H1 (cell line): ENCODE measurements at regions not wholly inside any gene's neighbourhood (a gene's known extent, or its start where the extent isn't known, plus 50 kb on each side); places are given as distances from the start of the nearest gene placed in this dataset.

Experiments
- CTCF ChIA-PET: fragments of 300-600 bp; sonication (Branson Sonifier 250); formaldehyde crosslinking; loops from one replicate; lab custom pipeline; 2021; ENCODE audit not compliant: partially characterized antibody; lab: Charles Lee
- POLR2A ChIA-PET: fragments of 300-600 bp; sonication (Branson Sonifier 250); formaldehyde crosslinking; loops from one replicate; lab custom pipeline; 2021; ENCODE audit warnings: inconsistent platforms; ENCODE audit not compliant: partially characterized antibody; lab: Charles Lee
- DNase-seq, 2 experiments: peaks; one replicate each; pipeline versions ENCODE4 v3.0.0 to v3.0.0-alpha.2; 2010 to 2022; ENCODE audit warnings: low spot score in 2 of 2, low read depth in 1 of 2, mixed read lengths in 1 of 2
- FAIRE-seq: peaks from 2 replicates; lab custom pipeline; 2011; peaks lifted over from hg19 to GRCh38; lab: Jason Lieb, UNC
- H2AFZ ChIP-seq: 2 replicates; pipeline ENCODE4 v1.8.1; 2012; ENCODE audit warnings: low read length, inconsistent platforms
- H2AK5ac ChIP-seq: 2 replicates; pipeline ENCODE4 v1.6.1; 2013; ENCODE audit warnings: low read depth, low read length
- H2BK120ac ChIP-seq: replicated peaks from 2 replicates; pipeline ENCODE3; 2013; ENCODE audit warnings: low read depth, low read length, inconsistent platforms
- H2BK12ac ChIP-seq: 2 replicates; pipeline ENCODE4 v1.6.1; 2013; ENCODE audit warnings: low read depth, low read length
- H2BK15ac ChIP-seq: 2 replicates; pipeline ENCODE4 v1.6.1; 2013; ENCODE audit warnings: low read length
- H2BK20ac ChIP-seq: 2 replicates; pipeline ENCODE4 v1.6.1; 2013; ENCODE audit warnings: low read length
- H2BK5ac ChIP-seq: 2 replicates; pipeline ENCODE4 v1.6.1; 2013; ENCODE audit warnings: low read depth, low read length
- H3K14ac ChIP-seq: 2 replicates; pipeline ENCODE4 v1.6.1; 2013; ENCODE audit warnings: inconsistent platforms; ENCODE audit not compliant: insufficient read length
- H3K18ac ChIP-seq: 2 replicates; pipeline ENCODE4 v1.6.1; 2013; ENCODE audit warnings: low read length; ENCODE audit errors: extremely low read depth
- H3K23ac ChIP-seq: 2 replicates; pipeline ENCODE4 v1.6.1; 2013; ENCODE audit warnings: inconsistent platforms; ENCODE audit not compliant: insufficient read length
- H3K23me2 ChIP-seq: 2 replicates; pipeline ENCODE4 v1.6.1; 2013; ENCODE audit warnings: low read depth, low read length
- H3K27ac ChIP-seq: 2 replicates; pipeline ENCODE4 v1.6.1; 2011; ENCODE audit warnings: low read depth, low read length, inconsistent platforms
- H3K27me3 ChIP-seq, 4 experiments: replicated peaks in 1 of 4; 1 replicate in 1 of 4; 2 replicates in 3 of 4; pipeline versions ENCODE4 v1.6.1 to v1.8.1; 2011 to 2013; ENCODE audit warnings: low read length in 3 of 4, mild to moderate bottlenecking in 3 of 4, inconsistent platforms in 2 of 4, mixed read lengths in 2 of 4, moderate library complexity in 1 of 4; ENCODE audit not compliant: control insufficient read depth in 3 of 4, insufficient read depth in 3 of 4; ENCODE audit errors: extremely low read depth in 1 of 4
- H3K36me3 ChIP-seq, 4 experiments: 2 replicates each; pipeline versions ENCODE4 v1.6.1 to v1.8.1; 2011 to 2013; ENCODE audit warnings: mild to moderate bottlenecking in 4 of 4, low read length in 3 of 4, moderate library complexity in 2 of 4, control low read depth in 1 of 4, inconsistent platforms in 1 of 4; ENCODE audit not compliant: insufficient read depth in 4 of 4, control insufficient read depth in 2 of 4
- H3K4ac ChIP-seq: replicated peaks from 2 replicates; pipeline ENCODE3; 2013; ENCODE audit warnings: low read length, low read depth, mixed read lengths, inconsistent platforms; ENCODE audit not compliant: insufficient read length
- H3K4me1 ChIP-seq, 4 experiments: replicated peaks in 1 of 4; 1 replicate in 1 of 4; 2 replicates in 3 of 4; pipeline versions ENCODE4 v1.6.1 to v1.8.1; 2011 to 2013; ENCODE audit warnings: low read length in 3 of 4, inconsistent platforms in 2 of 4, mixed read lengths in 1 of 4; ENCODE audit not compliant: insufficient read depth in 4 of 4, control insufficient read depth in 3 of 4
- H3K4me2 ChIP-seq, 2 experiments: 2 replicates each; pipeline versions ENCODE4 v1.6.1 to v1.8.1; 2011 to 2013; ENCODE audit warnings: low read depth in 2 of 2, low read length in 2 of 2, control low read depth in 1 of 2, inconsistent platforms in 1 of 2, mild to moderate bottlenecking in 1 of 2; ENCODE audit not compliant: insufficient read depth in 1 of 2
- H3K4me3 ChIP-seq, 4 experiments: fragments of 200-600, 300-600 bp in 1 of 4; sonication (generic), shearing (Covaris generic), sonication (Bioruptor Twin) in 1 of 4; 2 replicates each; pipeline versions ENCODE4 v1.5.1 to v1.8.1; 2011 to 2016; ENCODE audit warnings: low read length in 4 of 4, low read depth in 3 of 4, control low read depth in 2 of 4, inconsistent platforms in 2 of 4, mild to moderate bottlenecking in 2 of 4, mixed read lengths in 1 of 4, moderate library complexity in 1 of 4; ENCODE audit not compliant: insufficient read depth in 2 of 4; ENCODE audit errors: extremely low read depth in 1 of 4
- H3K56ac ChIP-seq: replicated peaks from 2 replicates; pipeline ENCODE3; 2013; ENCODE audit warnings: low read depth, mild to moderate bottlenecking, mixed read lengths, low read length, inconsistent platforms; ENCODE audit not compliant: insufficient read length
- H3K79me1 ChIP-seq: 2 replicates; pipeline ENCODE4 v1.6.1; 2013; ENCODE audit warnings: low read depth, low read length, control low read depth
- H3K79me2 ChIP-seq, 2 experiments: 2 replicates each; pipeline versions ENCODE4 v1.6.1 to v1.8.1; 2012 to 2013; ENCODE audit warnings: low read length in 2 of 2, mild to moderate bottlenecking in 2 of 2, inconsistent platforms in 1 of 2; ENCODE audit not compliant: insufficient read depth in 2 of 2, control insufficient read depth in 1 of 2
- H3K9ac ChIP-seq, 4 experiments: replicated peaks in 1 of 4; 1 replicate in 1 of 4; 2 replicates in 3 of 4; pipeline versions ENCODE4 v1.6.1 to v1.8.1; 2011 to 2013; ENCODE audit warnings: low read depth in 3 of 4, low read length in 3 of 4, control low read depth in 2 of 4, mild to moderate bottlenecking in 2 of 4, moderate library complexity in 2 of 4, inconsistent platforms in 1 of 4; ENCODE audit errors: extremely low read depth in 1 of 4
- H3K9me3 ChIP-seq, 2 experiments: 2 replicates each; pipeline versions ENCODE4 v1.6.1 to v1.8.1; 2012 to 2013; ENCODE audit warnings: mild to moderate bottlenecking in 2 of 2, moderate library complexity in 2 of 2, control low read depth in 1 of 2, inconsistent platforms in 1 of 2, low read depth in 1 of 2, low read length in 1 of 2, mixed read lengths in 1 of 2; ENCODE audit not compliant: insufficient read depth in 2 of 2
- H4K20me1 ChIP-seq, 2 experiments: replicated peaks in 1 of 2; 2 replicates each; pipeline versions ENCODE3 to v1.8.1; 2011 to 2013; ENCODE audit warnings: inconsistent platforms in 2 of 2, low read length in 2 of 2, mild to moderate bottlenecking in 1 of 2; ENCODE audit not compliant: insufficient read depth in 2 of 2, control insufficient read depth in 1 of 2
- H4K5ac ChIP-seq: 2 replicates; pipeline ENCODE4 v1.6.1; 2013; ENCODE audit warnings: low read length, low read depth, mixed read lengths, inconsistent platforms; ENCODE audit not compliant: insufficient read length
- H4K8ac ChIP-seq: 2 replicates; pipeline ENCODE4 v1.8.0; 2013; ENCODE audit warnings: mild to moderate bottlenecking, moderate library complexity, low read length, inconsistent platforms; ENCODE audit not compliant: insufficient read depth; ENCODE audit errors: extremely low read depth
- H4K91ac ChIP-seq: replicated peaks from 2 replicates; pipeline ENCODE3; 2013; ENCODE audit warnings: low read length, mixed read lengths, inconsistent platforms; ENCODE audit not compliant: insufficient read length
- ATF3 ChIP-seq: IDR thresholded peaks from 2 replicates; pipeline ENCODE4 v1.6.1; 2011; ENCODE audit warnings: low read depth, mild to moderate bottlenecking, low read length; ENCODE audit not compliant: insufficient read depth
- CTCF ChIP-seq, 3 experiments: IDR thresholded peaks; 1 replicate in 2 of 3; 2 replicates in 1 of 3; pipeline versions ENCODE4 v1.5.1 to v1.6.1; 2011; ENCODE audit warnings: low read length in 3 of 3, mild to moderate bottlenecking in 3 of 3, inconsistent platforms in 2 of 3, low read depth in 1 of 3, moderate library complexity in 1 of 3; ENCODE audit not compliant: insufficient read depth in 1 of 3; ENCODE audit errors: control extremely low read depth in 1 of 3
- EGR1 ChIP-seq: IDR thresholded peaks from 2 replicates; pipeline ENCODE4 v1.6.1; 2011; ENCODE audit warnings: low read depth, low read length, borderline replicate concordance
- GTF2F1 ChIP-seq: IDR thresholded peaks from 2 replicates; pipeline ENCODE4 v1.6.1; 2012; ENCODE audit warnings: low read depth, low read length, improper control_type of control experiment, borderline replicate concordance
- KDM1A ChIP-seq: fragments of 200-600, 300-600 bp; sonication (generic); IDR thresholded peaks from 2 replicates; pipeline ENCODE4 v1.7.1; 2016; ENCODE audit warnings: mild to moderate bottlenecking, low read length, borderline replicate concordance
- MAFK ChIP-seq: IDR thresholded peaks from 2 replicates; pipeline ENCODE4 v1.6.1; 2012; ENCODE audit warnings: low read depth, mild to moderate bottlenecking, improper control_type of control experiment, low read length
- NANOG ChIP-seq: IDR thresholded peaks from 2 replicates; pipeline ENCODE4 v1.6.1; 2011; ENCODE audit warnings: low read length, low read depth, mild to moderate bottlenecking, inconsistent platforms; ENCODE audit not compliant: insufficient read depth, poor library complexity, severe bottlenecking
- RBBP5 ChIP-seq: IDR thresholded peaks from 2 replicates; pipeline ENCODE4 v1.7.1; 2012; ENCODE audit warnings: low read depth, mild to moderate bottlenecking, inconsistent platforms, low read length, moderate library complexity, borderline replicate concordance
- SAP30 ChIP-seq: fragments of 300-600 bp; sonication (generic); IDR thresholded peaks from 2 replicates; pipeline ENCODE4 v1.7.1; 2012; ENCODE audit warnings: low read length, moderate library complexity, mild to moderate bottlenecking, inconsistent platforms; ENCODE audit not compliant: insufficient read depth, insufficient replicate concordance
- SIX5 ChIP-seq: IDR thresholded peaks from 2 replicates; pipeline ENCODE4 v1.6.1; 2011; ENCODE audit warnings: mild to moderate bottlenecking, low read depth, low read length
- TAF1 ChIP-seq: IDR thresholded peaks from 2 replicates; pipeline ENCODE4 v1.6.1; 2011; ENCODE audit warnings: mild to moderate bottlenecking, low read depth, low read length
- WGBS, 2 experiments: shearing (Covaris generic) in 1 of 2; methylation state at CpG; one replicate each; pipeline versions ENCODE4 v1.1.6 to v1.1.7; 2013 to 2015; ENCODE audit warnings: low lambda C conversion rate in 2 of 2, mixed read lengths in 2 of 2, inconsistent platforms in 1 of 2, low coverage in 1 of 2, missing lambda C conversion rate in 1 of 2; ENCODE audit not compliant: insufficient replicate concordance in 2 of 2, insufficient coverage in 1 of 2, insufficient read length in 1 of 2; ENCODE audit errors: extremely low coverage in 1 of 2, missing lambda C conversion rate in 1 of 2; 5-methylcytosine and 5-hydroxymethylcytosine counted together

GRCh38 chr1:48107516-48107915 lies 110.3 kb upstream of the TRABD2B start:
- Histone ChIP-seq H3K79me2 (no peaks in the 10 kb centered on the region), H3K4me2 (no peak overlapping the region), H4K5ac (no peak overlapping the region), H2BK20ac (no peak overlapping the region), H2BK15ac (no peak overlapping the region), H3K18ac (no peak overlapping the region), H3K27me3 (no peaks in the 10 kb centered on the region), H3K9ac (no peak overlapping the region), H2AK5ac (no peak overlapping the region), H2AFZ (no peak overlapping the region), H2BK120ac (no peak overlapping the region), H2BK12ac (no peak overlapping the region), H4K20me1 (peaks cover 0 to 1% of the 10 kb centered on the region in 2 experiments), H2BK5ac (no peak overlapping the region), H3K23me2 (peaks cover 2% of the 10 kb centered on the region; the same call in 1 of the 2 replicates), H3K27ac (no peak overlapping the region), H4K8ac (no peak overlapping the region), H3K23ac (no peak overlapping the region), H3K79me1 (no peaks in the 10 kb centered on the region), H3K36me3 (no peaks in the 10 kb centered on the region), H3K56ac (no peak overlapping the region), H4K91ac (no peak overlapping the region), H3K4me3 (no peak overlapping the region), H3K4ac (no peak overlapping the region), H3K9me3 (no peaks in the 10 kb centered on the region), H3K14ac (no peak overlapping the region), H3K4me1 (peaks cover 0 to 4% (median under 1%) of the 10 kb centered on the region in 4 experiments; a peak in 1 of 7 replicates)
- DNase-seq, result no peak
- ChIA-PET POLR2A (no interaction called here), CTCF (interaction anchor here (0.8 to 3.4 kb wide), 3 partner anchors 11 to 131 kb away, joined by 3 to 24 read pairs (median 4); no protein-coding TSS in a partner anchor)
- WGBS, 2 experiments, result 93% methylated on average over 3 of the region's 3 CpGs; no CpG with 5 or more reads in 1 of the 2 experiments
- FAIRE-seq, result no peak
- TF ChIP-seq SIX5 (no peak), KDM1A (no peak), SAP30 (no peak), EGR1 (no peak), TAF1 (no peak), RBBP5 (no peak), GTF2F1 (no peak), NANOG (no peak), CTCF (IDR thresholded peaks at IDR 0.05; ENCODE audit: control extremely low read depth in 1 of 3, insufficient read depth in 1 of 3, low read depth in 1 of 3, low read length in 3 of 3) (no peak), ATF3 (no peak), MAFK (no peak)
